Sigmoid colon (tissue), 6 donors: ENCODE measurements at regions not wholly inside any gene's neighbourhood (a gene's known extent, or its start where the extent isn't known, plus 50 kb on each side); places are given as distances from the start of the nearest gene placed in this dataset.

Source experiments
- DNase-seq: peaks from one replicate; pipeline ENCODE4 v3.0.0-alpha.2; 2019
- H3K27ac ChIP-seq, 4 donors: fragments of 200-600 bp; sonication (generic); one replicate each; pipeline ENCODE4 v1.5.1; 2016 to 2019; ENCODE audit warnings: mild to moderate bottlenecking in 1 of 4
- H3K27me3 ChIP-seq, 3 donors: fragments of 200-600 bp; sonication (generic); one replicate each; pipeline ENCODE4 v1.5.1; 2019; ENCODE audit warnings: mild to moderate bottlenecking in 1 of 3
- H3K36me3 ChIP-seq, 4 donors: fragments of 200-600 bp; sonication (generic); one replicate each; pipeline ENCODE4 v1.5.1; 2016 to 2019
- H3K4me1 ChIP-seq, 4 donors: fragments of 200-600 bp; sonication (generic); one replicate each; pipeline ENCODE4 v1.5.1; 2017 to 2019
- H3K4me3 ChIP-seq, 4 donors: fragments of 200-600 bp; sonication (generic); one replicate each; pipeline ENCODE4 v1.5.1; 2017 to 2019; ENCODE audit warnings: mild to moderate bottlenecking in 2 of 4, moderate library complexity in 1 of 4
- H3K9me3 ChIP-seq, 4 donors: fragments of 200-600 bp in 3 of 4; sonication (generic) in 3 of 4; one replicate each; pipeline versions ENCODE4 v1.5.1 to v1.6.1; 2013 to 2019
- CTCF ChIP-seq, 4 experiments: fragments of 450-650 bp in 3 of 4; fragments of 200-600 bp in 1 of 4; IDR thresholded peaks; one replicate each; pipeline ENCODE4 v1.5.1; 2016 to 2019; ENCODE audit warnings: antibody characterized with exemption in 4 of 4, mild to moderate bottlenecking in 3 of 4, moderate library complexity in 2 of 4
- EP300 ChIP-seq, 4 donors: sonication (generic); formaldehyde crosslinking; IDR thresholded peaks; one replicate each; pipeline ENCODE4 v1.6.1; 2017; ENCODE audit warnings: antibody characterized with exemption in 4 of 4
- POLR2A ChIP-seq, 2 donors: fragments of 450-650 bp; IDR thresholded peaks; one replicate each; pipeline ENCODE4 v1.6.1; 2016; ENCODE audit warnings: antibody characterized with exemption in 2 of 2, mild to moderate bottlenecking in 2 of 2, moderate library complexity in 2 of 2
- POLR2AphosphoS5 ChIP-seq, 4 donors: sonication (generic); formaldehyde crosslinking; IDR thresholded peaks; one replicate each; pipeline ENCODE4 v1.6.1; 2017; ENCODE audit warnings: antibody characterized with exemption in 4 of 4
- WGBS, 2 donors: extraction: QIAGEN DNeasy Blood & Tissue Kit; methylation state at CpG; one replicate each; pipeline ENCODE4 v1.1.7; 2013; 5-methylcytosine and 5-hydroxymethylcytosine counted together
- intact Hi-C: fragments of 100-400 bp; cut with DNase I; formaldehyde crosslinking; loops from one replicate; pipeline ENCODE4 v1.15.1; 2023
- donor health status: healthy with polysubstance abuse.
- donor health status: healthy.

DNA sequence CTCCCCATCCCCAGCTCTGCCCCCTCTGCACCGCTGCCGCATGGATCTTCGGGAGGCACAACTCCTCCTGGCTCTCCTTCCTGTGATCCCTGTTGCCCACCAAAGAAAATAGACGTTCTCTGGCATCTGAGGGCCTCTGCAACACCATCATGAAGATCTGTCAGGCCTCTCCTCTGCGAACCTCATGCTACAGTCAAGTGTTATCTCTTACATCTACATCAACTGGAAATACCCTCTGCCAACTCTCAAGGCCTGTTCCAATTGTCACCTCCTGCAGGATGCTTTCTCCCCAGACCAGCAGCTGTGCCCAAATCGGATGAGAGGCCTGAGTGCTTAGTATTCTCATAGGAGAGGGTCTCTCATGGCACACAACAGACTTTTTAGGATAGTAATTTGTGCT lies 478.4 kb downstream of the BCL11A start:
- TF ChIP-seq POLR2AphosphoS5 (IDR thresholded peaks at IDR 0.05): no peak
- TF ChIP-seq POLR2A (IDR thresholded peaks at IDR 0.05): no peak
- no peak for TF ChIP-seq EP300 (IDR thresholded peaks at IDR 0.05)
- no peak for TF ChIP-seq CTCF (IDR thresholded peaks at IDR 0.05)

GRCh38 chr2:60073201-60073600 lies 480.3 kb downstream of the BCL11A start:
- no peaks in the 10 kb centered on the region for H3K36me3 ChIP-seq
- H3K9me3 ChIP-seq: no peaks in the 10 kb centered on the region
- H3K4me3 ChIP-seq: no peak overlapping the region
- intact Hi-C loops: no loop called here
- no peaks in the 10 kb centered on the region for H3K27me3 ChIP-seq
- DNase-seq: no peak
- H3K27ac ChIP-seq: no peak overlapping the region
- no peaks in the 10 kb centered on the region for H3K4me1 ChIP-seq
- TF ChIP-seq POLR2AphosphoS5 (IDR thresholded peaks at IDR 0.05): no peak
- TF ChIP-seq EP300 (IDR thresholded peaks at IDR 0.05): no peak
- TF ChIP-seq CTCF (IDR thresholded peaks at IDR 0.05): no peak
- no peak for TF ChIP-seq POLR2A (IDR thresholded peaks at IDR 0.05)
- WGBS, 2 donors: 94% methylated on average over 12 of the region's 12 CpGs

More for the DNA sequence above, 478.4 kb downstream of the BCL11A start:
- Histone ChIP-seq H3K27me3 (no peaks in the 10 kb centered on the region), H3K27ac (no peak overlapping the region), H3K36me3 (no peaks in the 10 kb centered on the region), H3K4me3 (no peak overlapping the region), H3K9me3 (no peaks in the 10 kb centered on the region), H3K4me1 (no peaks in the 10 kb centered on the region)
- DNase-seq: no peak
- intact Hi-C loops: no loop called here
- 89 to 93% methylated on average over 6 of the region's 6 CpGs for WGBS, 2 donors

DNA sequence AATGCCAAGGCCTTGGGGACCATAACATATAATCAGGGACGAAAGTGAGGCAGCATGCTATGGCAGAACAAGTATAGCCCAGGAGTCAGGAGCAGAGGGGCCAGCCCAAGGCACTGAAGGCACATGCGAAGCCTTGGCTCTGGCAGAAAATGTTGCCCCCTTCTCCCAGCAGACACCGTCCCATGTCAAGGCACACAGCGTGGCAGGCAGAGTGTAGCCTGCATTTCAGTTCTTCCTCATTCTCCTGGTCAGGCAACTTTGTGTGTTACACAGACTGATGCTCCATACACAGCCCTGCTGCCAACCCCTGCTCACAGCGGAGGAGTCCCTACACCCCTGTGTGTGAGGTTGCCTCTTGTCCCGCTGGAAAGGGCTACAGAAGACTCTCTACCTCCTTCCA lies 480.8 kb downstream of the BCL11A start:
- Histone ChIP-seq H3K36me3 (no peaks in the 10 kb centered on the region), H3K9me3 (no peaks in the 10 kb centered on the region), H3K27me3 (no peaks in the 10 kb centered on the region), H3K27ac (no peak overlapping the region), H3K4me3 (no peak overlapping the region), H3K4me1 (no peaks in the 10 kb centered on the region)
- intact Hi-C loops: no loop called here
- TF ChIP-seq POLR2AphosphoS5 (IDR thresholded peaks at IDR 0.05) (no peak), EP300 (IDR thresholded peaks at IDR 0.05) (no peak), CTCF (IDR thresholded peaks at IDR 0.05) (no peak), POLR2A (IDR thresholded peaks at IDR 0.05) (no peak)
- no peak for DNase-seq
- 86 to 89% methylated on average over 6 of the region's 6 CpGs for WGBS, 2 donors

DNA sequence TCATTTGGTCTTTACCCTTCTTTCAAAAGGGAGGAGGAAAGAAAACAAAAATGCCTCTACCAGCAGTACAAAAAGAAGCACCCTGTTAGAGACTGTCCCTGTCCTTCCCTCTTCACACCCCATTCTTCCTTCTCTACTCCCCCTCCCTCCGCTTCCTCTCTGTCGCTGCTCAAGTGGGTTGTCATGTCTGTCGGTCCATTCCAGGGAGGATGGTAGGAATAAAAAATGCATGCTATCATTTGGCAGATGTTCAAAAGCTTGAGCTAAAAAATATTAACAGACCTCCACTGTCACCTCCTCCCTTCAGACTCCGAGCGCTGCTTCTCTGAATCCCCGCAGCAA lies 482.0 kb downstream of the BCL11A start:
- H3K27me3 ChIP-seq: no peaks in the 10 kb centered on the region
- no peak overlapping the region for H3K4me3 ChIP-seq
- intact Hi-C loops: no loop called here
- no peaks in the 10 kb centered on the region for H3K4me1 ChIP-seq
- H3K36me3 ChIP-seq: no peaks in the 10 kb centered on the region
- H3K27ac ChIP-seq: no peak overlapping the region
- no peak for DNase-seq
- 63 to 82% methylated on average over 6 of the region's 6 CpGs for WGBS, 2 donors
- TF ChIP-seq EP300 (IDR thresholded peaks at IDR 0.05): no peak
- TF ChIP-seq CTCF (IDR thresholded peaks at IDR 0.05): no peak
- TF ChIP-seq POLR2AphosphoS5 (IDR thresholded peaks at IDR 0.05): no peak
- TF ChIP-seq POLR2A (IDR thresholded peaks at IDR 0.05): no peak
- H3K9me3 ChIP-seq: no peaks in the 10 kb centered on the region

DNA sequence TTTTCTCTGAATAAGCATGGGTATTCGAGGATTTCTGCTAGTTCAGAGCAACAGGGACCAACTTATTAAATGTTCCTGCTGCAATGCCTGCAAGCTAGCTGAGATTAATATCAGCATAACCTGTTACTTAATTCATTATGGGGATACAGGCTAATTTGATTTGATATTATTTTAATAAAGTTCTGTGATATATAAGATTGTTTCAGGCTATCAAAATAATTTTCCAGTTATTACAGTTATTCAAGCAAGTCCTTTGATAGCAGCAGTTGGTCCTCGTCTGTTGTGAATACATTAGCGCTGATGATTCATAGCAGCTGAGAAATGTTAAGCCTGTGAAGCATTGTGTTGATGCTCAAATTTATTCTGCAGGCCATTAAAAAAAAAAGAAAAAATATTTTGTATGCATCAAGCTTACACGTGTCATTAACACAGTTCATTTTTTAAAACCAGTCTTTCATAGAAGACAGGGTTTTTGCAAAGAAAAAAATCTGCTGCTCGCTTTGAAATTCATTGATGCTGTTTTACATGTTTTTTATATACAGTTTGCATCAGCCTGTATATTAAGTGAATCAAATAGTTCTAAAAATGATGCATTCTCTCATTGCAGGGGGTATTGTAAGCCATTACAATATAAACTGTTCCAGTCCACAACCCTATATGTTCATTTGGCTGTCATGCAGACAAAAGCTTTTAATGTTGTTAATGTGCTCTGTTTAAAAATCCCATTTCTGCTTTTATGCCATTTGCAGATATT lies 482.5 kb downstream of the BCL11A start:
- H3K4me1 ChIP-seq: no peaks in the 10 kb centered on the region
- H3K4me3 ChIP-seq: no peak overlapping the region
- no peaks in the 10 kb centered on the region for H3K9me3 ChIP-seq
- no peak for TF ChIP-seq CTCF (IDR thresholded peaks at IDR 0.05)
- TF ChIP-seq POLR2AphosphoS5 (IDR thresholded peaks at IDR 0.05): no peak
- TF ChIP-seq EP300 (IDR thresholded peaks at IDR 0.05): no peak
- no peak for TF ChIP-seq POLR2A (IDR thresholded peaks at IDR 0.05)
- 72 to 80% methylated on average over 5 of the region's 5 CpGs for WGBS, 2 donors
- H3K27me3 ChIP-seq: no peaks in the 10 kb centered on the region
- intact Hi-C loops: no loop called here
- no peaks in the 10 kb centered on the region for H3K36me3 ChIP-seq
- no peak overlapping the region for H3K27ac ChIP-seq
- no peak for DNase-seq
